Breast epithelium (tissue), 4 donors: ENCODE measurements at regions not wholly inside any gene's neighbourhood (a gene's known extent, or its start where the extent isn't known, plus 50 kb on each side); places are given as distances from the start of the nearest gene placed in this dataset.
"Not testable (repeated sequence)": the region's sequence is repeated elsewhere in the genome, so short reads cannot be mapped to it uniquely, and the experiment has no call there.

Source experiments
- DNase-seq, 2 donors: peaks; one replicate each; pipeline ENCODE4 v3.0.0-alpha.2; 2019; ENCODE audit warnings: low spot score in 2 of 2
- H3K27ac ChIP-seq, 2 donors: fragments of 200-600 bp; sonication (generic) in 1 of 2; one replicate each; pipeline ENCODE4 v1.5.1; 2016 to 2019; ENCODE audit warnings: mild to moderate bottlenecking in 1 of 2
- H3K27me3 ChIP-seq, 2 donors: fragments of 200-600 bp; sonication (generic) in 1 of 2; one replicate each; pipeline versions ENCODE4 v1.5.1 to v1.6.0; 2017 to 2019; ENCODE audit warnings: control low read depth in 1 of 2, mild to moderate bottlenecking in 1 of 2
- H3K36me3 ChIP-seq: fragments of 200-600 bp; one replicate; pipeline ENCODE4 v1.5.1; 2019
- H3K4me1 ChIP-seq, 2 donors: fragments of 200-600 bp; sonication (generic); one replicate each; pipeline ENCODE4 v1.5.1; 2016 to 2019; ENCODE audit warnings: control low read depth in 1 of 2
- H3K4me3 ChIP-seq, 3 donors: fragments of 200-600 bp; sonication (generic); 1 replicate in 2 of 3; 2 replicates in 1 of 3; pipeline ENCODE4 v1.5.1; 2016 to 2019; ENCODE audit warnings: mild to moderate bottlenecking in 3 of 3, moderate library complexity in 2 of 3
- H3K9me3 ChIP-seq, 2 donors: fragments of 200-600 bp; sonication (generic) in 1 of 2; one replicate each; pipeline ENCODE4 v1.5.1; 2016 to 2019; ENCODE audit warnings: control low read depth in 1 of 2
- POLR2A ChIP-seq: fragments of 450-650 bp; IDR thresholded peaks from one replicate; pipeline ENCODE4 v1.6.1; 2016; ENCODE audit warnings: antibody characterized with exemption, mild to moderate bottlenecking, moderate library complexity
- POLR2AphosphoS5 ChIP-seq, 3 donors: sonication (generic); formaldehyde crosslinking; IDR thresholded peaks; one replicate each; pipeline ENCODE4 v1.6.1; 2017; ENCODE audit warnings: antibody characterized with exemption in 3 of 3
- intact Hi-C: fragments of 100-400 bp; cut with DNase I; formaldehyde crosslinking; loops from one replicate; pipeline ENCODE4 v1.15.1; 2023; ENCODE audit warnings: low total_unique reads
- TF ChIP-seq, protein P1 (sequence below), 3 donors: fragments of 450-650 bp; IDR thresholded peaks; one replicate each; pipeline ENCODE4 v1.5.1; 2016 to 2017; ENCODE audit warnings: antibody characterized with exemption in 3 of 3, mild to moderate bottlenecking in 3 of 3, moderate library complexity in 3 of 3

DNA sequence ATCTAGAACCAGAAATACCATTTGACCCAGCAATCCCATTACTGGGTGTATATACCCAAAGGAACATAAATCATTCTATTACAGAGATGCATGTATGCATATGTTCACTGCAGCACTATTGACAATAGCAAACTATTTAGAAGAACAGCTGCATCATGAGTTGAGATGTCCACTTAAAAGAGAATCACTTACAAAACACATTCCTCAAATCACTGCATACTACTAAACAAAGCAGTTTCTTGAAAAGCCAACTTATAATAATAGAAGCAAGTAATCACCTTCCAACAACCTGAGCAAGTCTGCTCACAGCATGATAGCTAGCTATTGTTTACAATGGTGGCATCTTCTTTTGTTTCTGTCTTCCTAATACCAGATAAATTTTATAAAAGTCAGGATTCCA, 454.7 kb upstream of the ADAMTS9 start:
- intact Hi-C loops: no loop called here

DNA sequence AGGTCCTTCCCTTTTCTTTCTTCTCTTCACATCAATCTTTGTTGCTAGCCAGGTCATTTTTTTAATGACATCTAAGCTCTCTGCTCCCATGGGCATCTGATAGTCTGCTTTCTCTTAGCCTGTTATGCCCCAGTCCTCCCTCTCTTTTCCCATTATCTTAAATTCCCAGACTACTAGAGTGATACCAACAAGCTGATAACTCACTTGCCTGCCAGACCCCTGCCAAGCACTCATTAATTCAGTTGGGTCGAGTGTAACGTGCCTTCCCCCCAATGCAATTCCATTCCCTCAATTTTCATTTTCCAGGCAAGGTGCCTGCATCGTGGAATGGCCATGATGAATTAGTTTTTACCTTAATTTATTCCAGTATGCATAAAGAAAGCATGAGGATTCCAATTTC, 450.8 kb upstream of the ADAMTS9 start:
- Histone ChIP-seq H3K27ac (no peak overlapping the region), H3K4me3 (no peak overlapping the region), H3K27me3 (no peaks in the 10 kb centered on the region), H3K36me3 (no peaks in the 10 kb centered on the region), H3K9me3 (no peaks in the 10 kb centered on the region), H3K4me1 (no peaks in the 10 kb centered on the region)
- no peak for DNase-seq
- TF ChIP-seq, protein P1, sequence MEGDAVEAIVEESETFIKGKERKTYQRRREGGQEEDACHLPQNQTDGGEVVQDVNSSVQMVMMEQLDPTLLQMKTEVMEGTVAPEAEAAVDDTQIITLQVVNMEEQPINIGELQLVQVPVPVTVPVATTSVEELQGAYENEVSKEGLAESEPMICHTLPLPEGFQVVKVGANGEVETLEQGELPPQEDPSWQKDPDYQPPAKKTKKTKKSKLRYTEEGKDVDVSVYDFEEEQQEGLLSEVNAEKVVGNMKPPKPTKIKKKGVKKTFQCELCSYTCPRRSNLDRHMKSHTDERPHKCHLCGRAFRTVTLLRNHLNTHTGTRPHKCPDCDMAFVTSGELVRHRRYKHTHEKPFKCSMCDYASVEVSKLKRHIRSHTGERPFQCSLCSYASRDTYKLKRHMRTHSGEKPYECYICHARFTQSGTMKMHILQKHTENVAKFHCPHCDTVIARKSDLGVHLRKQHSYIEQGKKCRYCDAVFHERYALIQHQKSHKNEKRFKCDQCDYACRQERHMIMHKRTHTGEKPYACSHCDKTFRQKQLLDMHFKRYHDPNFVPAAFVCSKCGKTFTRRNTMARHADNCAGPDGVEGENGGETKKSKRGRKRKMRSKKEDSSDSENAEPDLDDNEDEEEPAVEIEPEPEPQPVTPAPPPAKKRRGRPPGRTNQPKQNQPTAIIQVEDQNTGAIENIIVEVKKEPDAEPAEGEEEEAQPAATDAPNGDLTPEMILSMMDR (IDR thresholded peaks at IDR 0.05): no peak
- TF ChIP-seq POLR2A: no peak
- no peak for TF ChIP-seq POLR2AphosphoS5 (IDR thresholded peaks at IDR 0.05)
- intact Hi-C loops: no loop called here

More for the DNA sequence above, 454.7 kb upstream of the ADAMTS9 start:
- DNase-seq: no peak
- no peaks in the 10 kb centered on the region for H3K36me3 ChIP-seq
- H3K9me3 ChIP-seq: no peaks in the 10 kb centered on the region
- no peak overlapping the region for H3K27ac ChIP-seq
- no peaks in the 10 kb centered on the region for H3K27me3 ChIP-seq
- no peak for TF ChIP-seq POLR2AphosphoS5 (IDR thresholded peaks at IDR 0.05)
- TF ChIP-seq POLR2A: no peak
- TF ChIP-seq, protein P1 (IDR thresholded peaks at IDR 0.05): no peak
- H3K4me1 ChIP-seq: no peaks in the 10 kb centered on the region
- H3K4me3 ChIP-seq: no peak overlapping the region

DNA sequence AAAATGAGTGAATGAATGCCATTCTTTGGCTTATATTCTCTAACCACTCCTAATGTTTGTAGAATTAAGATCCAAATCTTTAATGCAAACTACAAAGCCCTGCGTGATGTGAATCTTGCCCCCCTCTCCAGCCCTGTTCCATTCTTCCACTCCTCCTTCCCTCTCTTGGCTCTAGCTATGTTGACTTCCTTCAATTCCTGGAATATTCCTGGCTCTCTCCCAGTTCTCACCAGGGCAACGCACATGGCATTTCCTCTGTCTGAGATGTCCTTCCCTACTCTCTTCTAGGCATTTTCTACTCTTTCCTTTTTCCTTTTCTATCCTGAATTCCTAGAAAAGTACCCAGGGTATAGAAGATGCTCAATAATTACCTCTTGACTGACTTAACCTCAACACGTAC, 446.0 kb upstream of the ADAMTS9 start:
- DNase-seq: peak in 1 of 2 donors; percentile 27
- H3K9me3 ChIP-seq, intact Hi-C loops, H3K4me1 ChIP-seq, H3K36me3 ChIP-seq, H3K27me3 ChIP-seq, H3K4me3 ChIP-seq, H3K27ac ChIP-seq: not testable (repeated sequence)

DNA sequence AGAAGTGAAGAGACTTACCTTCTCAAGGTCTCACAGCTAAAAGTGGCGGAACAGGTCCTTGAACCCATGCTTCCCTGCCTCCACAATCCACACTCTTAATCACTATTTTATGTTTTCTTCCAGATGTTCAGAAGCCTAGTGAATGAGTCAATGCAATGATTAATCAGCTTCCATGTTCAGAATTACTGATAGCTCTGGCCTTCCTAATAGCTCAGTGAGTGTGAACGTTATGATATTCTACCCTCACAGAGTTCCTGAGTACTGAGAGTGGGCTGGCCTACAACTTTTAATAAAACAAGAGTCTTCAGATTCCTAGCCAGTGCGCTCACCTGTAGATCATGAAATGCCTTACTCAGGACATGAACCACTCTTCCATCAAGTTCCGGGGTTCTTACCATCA, 443.0 kb upstream of the ADAMTS9 start:
- no peak overlapping the region for H3K27ac ChIP-seq
- H3K4me1 ChIP-seq: no peaks in the 10 kb centered on the region
- no peak for DNase-seq
- intact Hi-C loops: no loop called here
- H3K27me3 ChIP-seq: no peaks in the 10 kb centered on the region
- TF ChIP-seq, protein P1 (IDR thresholded peaks at IDR 0.05): no peak
- TF ChIP-seq POLR2AphosphoS5 (IDR thresholded peaks at IDR 0.05) (no peak), POLR2A (no peak)
- H3K36me3 ChIP-seq: no peaks in the 10 kb centered on the region
- no peaks in the 10 kb centered on the region for H3K9me3 ChIP-seq
- H3K4me3 ChIP-seq: no peak overlapping the region

DNA sequence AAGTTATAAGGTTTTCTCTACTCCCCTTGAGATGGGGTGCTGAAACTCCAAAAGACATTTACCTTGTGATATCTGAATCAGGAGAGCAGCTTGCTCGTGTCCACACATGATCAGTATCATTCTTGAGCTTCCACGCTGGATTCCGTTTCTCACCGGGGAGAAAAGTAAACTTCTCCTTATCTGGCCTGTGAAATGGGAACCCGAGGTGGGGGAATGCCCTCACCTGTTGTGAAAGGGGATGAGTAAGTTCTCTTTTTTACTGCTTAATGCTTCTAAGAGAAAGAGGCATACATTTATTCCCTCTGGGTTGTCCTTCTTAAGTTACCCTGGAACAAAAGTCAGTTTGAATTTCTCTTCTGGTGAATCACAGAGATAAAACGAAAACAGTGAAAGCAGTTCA, 440.5 kb upstream of the ADAMTS9 start:
- no peak for TF ChIP-seq POLR2AphosphoS5 (IDR thresholded peaks at IDR 0.05)
- TF ChIP-seq POLR2A: no peak
- TF ChIP-seq, protein P1 (IDR thresholded peaks at IDR 0.05): no peak
- no peaks in the 10 kb centered on the region for H3K9me3 ChIP-seq
- H3K36me3 ChIP-seq: no peaks in the 10 kb centered on the region
- intact Hi-C loops: no loop called here
- H3K27me3 ChIP-seq: no peaks in the 10 kb centered on the region
- no peak overlapping the region for H3K27ac ChIP-seq
- no peak overlapping the region for H3K4me3 ChIP-seq
- no peak for DNase-seq
- H3K4me1 ChIP-seq: no peaks in the 10 kb centered on the region
